GM10248 (cell line): ENCODE measurements at regions not wholly inside any gene's neighbourhood (a gene's known extent, or its start where the extent isn't known, plus 50 kb on each side); places are given as distances from the start of the nearest gene placed in this dataset.

Source experiments
- CTCF ChIA-PET: fragments of 300-600 bp; sonication (Branson Sonifier 250); formaldehyde crosslinking; extraction: SDS; loops from one replicate; lab custom pipeline; 2021; ENCODE audit warnings: antibody characterized with exemption; lab: Yijun Ruan, JAX
- POLR2A ChIA-PET: fragments of 350-650 bp; sonication (Branson Sonifier 250); formaldehyde crosslinking; extraction: SDS; loops from one replicate; lab custom pipeline; 2020; ENCODE audit warnings: antibody characterized with exemption; lab: Yijun Ruan, JAX
- DNase-seq: peaks from one replicate; pipeline ENCODE4 v3.0.0; 2012; ENCODE audit errors: extremely low spot score
- TF ChIP-seq, protein P1 (sequence below): IDR thresholded peaks from 2 replicates; pipeline ENCODE4 v1.5.1; 2012; ENCODE audit warnings: mild to moderate bottlenecking, low read depth; ENCODE audit errors: extremely low read depth, missing control alignments, control extremely low read depth

DNA sequence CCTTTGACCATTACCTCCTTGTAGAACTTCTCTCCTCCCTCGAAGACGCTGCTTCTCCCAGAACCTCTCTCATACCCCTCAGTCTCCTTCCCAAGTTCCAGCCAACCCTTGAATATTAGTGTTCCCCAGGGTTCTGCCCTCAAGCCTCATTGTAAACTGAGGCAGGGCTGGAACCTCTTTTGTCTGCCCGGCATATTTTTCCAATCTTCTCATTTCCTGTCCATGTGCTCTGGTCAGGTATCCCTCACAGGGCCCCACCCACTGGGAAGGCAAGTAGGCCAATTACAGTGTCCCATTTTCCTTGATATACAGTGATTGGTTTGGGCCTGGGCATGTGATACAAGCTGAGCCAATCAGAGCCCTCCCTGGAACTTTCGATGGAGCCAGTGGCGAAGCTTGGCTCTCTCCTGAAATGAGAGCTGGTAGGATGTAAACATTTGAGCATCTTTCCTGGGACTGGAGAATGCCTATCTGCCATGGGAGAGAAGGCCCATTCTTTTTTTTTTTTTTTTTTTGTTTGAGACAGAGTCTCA, 57.1 kb upstream of the ID3 start:
- TF ChIP-seq, protein P1, sequence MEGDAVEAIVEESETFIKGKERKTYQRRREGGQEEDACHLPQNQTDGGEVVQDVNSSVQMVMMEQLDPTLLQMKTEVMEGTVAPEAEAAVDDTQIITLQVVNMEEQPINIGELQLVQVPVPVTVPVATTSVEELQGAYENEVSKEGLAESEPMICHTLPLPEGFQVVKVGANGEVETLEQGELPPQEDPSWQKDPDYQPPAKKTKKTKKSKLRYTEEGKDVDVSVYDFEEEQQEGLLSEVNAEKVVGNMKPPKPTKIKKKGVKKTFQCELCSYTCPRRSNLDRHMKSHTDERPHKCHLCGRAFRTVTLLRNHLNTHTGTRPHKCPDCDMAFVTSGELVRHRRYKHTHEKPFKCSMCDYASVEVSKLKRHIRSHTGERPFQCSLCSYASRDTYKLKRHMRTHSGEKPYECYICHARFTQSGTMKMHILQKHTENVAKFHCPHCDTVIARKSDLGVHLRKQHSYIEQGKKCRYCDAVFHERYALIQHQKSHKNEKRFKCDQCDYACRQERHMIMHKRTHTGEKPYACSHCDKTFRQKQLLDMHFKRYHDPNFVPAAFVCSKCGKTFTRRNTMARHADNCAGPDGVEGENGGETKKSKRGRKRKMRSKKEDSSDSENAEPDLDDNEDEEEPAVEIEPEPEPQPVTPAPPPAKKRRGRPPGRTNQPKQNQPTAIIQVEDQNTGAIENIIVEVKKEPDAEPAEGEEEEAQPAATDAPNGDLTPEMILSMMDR, result no peak
- no peak for DNase-seq
- ChIA-PET CTCF (interaction anchor here (7.5 kb wide), 1 partner anchor 17 kb away, joined by 133 read pairs; no protein-coding TSS in a partner anchor), POLR2A (no interaction called here)

DNA sequence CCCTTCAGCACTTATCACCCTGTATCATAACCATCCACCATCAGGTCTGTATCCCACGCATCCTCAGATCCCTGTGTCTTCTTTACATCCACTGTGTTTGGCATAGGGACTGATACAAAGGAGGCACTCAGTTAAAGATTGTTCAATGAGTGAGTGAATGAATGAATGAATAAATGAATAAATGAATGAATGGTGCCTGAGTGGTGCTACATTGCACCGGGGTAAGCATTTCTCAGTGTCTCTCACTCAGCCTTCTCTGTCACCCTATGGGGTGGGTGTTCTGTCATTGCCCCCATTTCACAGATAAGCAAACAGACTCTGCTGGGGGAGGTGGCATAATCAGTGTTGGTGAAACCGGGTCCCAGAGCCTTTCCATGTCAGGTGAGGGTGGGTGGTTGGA, 56.6 kb upstream of the ID3 start:
- no peak for DNase-seq
- CTCF ChIA-PET, result interaction anchor here (1.2 to 7.5 kb wide), 3 partner anchors 17 to 61 kb away, joined by 3 to 133 read pairs (median 18); no protein-coding TSS in a partner anchor
- POLR2A ChIA-PET, result no interaction called here
- TF ChIP-seq, protein P1, result no peak

DNA sequence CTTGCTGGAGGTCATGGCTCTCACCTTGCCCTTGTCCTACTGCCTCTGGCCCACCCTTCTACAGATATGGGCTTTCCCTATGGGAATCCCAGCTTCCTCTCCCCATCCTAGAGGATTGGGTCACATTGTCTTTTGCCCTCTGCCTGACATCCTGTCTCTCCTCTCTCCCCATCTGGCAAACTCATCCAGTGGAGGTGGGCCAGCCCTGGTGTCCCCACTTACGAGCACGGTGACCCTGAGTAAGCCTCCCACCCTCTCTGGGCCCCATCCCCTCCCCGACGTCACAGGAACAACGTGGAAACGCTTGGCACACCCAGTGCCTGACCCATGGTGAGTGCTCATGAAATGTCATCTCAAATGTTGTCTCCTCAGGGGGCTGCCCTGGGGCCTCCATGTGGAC, 56.1 kb upstream of the ID3 start:
- ChIA-PET POLR2A (no interaction called here), CTCF (interaction anchor here (1.2 to 5.2 kb wide), 3 partner anchors 19 to 61 kb away, joined by 3 to 18 read pairs (median 18); no protein-coding TSS in a partner anchor)
- TF ChIP-seq, protein P1, result no peak
- DNase-seq, result no peak

DNA sequence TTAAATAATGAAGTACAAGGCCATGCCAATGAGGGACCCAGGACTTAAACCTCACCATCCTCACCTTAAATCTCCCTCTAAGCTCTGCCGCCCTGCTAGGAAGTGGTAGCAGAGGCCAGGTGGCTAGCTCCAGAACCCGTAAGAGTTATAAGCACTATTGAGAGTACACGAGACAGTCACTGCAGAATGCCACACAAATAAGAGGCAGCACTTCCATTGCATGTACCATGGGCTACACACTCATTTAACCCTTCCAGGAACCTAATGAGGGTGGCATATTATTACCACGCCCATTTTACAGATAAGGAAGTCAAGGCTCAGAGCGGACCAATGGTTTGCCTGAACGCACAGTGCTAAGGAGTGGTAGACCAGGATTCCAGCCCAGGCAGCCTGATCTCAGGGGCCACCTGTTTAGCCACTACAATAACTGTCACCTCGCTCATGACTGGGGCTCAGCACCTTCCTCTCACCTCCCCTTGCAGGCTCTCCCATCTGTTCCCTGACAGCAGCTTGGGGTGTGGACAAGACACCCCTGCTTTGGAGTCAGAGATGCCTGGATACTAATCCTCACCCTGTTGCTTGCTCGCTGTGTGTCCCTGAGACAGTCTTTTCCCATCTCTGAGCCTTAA, 54.8 kb upstream of the ID3 start:
- ChIA-PET CTCF (interaction anchor here (1.0 to 5.2 kb wide), 6 partner anchors 10 to 68 kb away, joined by 3 to 18 read pairs (median 11); no protein-coding TSS in a partner anchor), POLR2A (interaction anchor here (1.2 kb wide), 1 partner anchor 55 kb away, joined by 3 read pairs; no protein-coding TSS in a partner anchor)
- TF ChIP-seq, protein P1, result no peak
- no peak for DNase-seq

DNA sequence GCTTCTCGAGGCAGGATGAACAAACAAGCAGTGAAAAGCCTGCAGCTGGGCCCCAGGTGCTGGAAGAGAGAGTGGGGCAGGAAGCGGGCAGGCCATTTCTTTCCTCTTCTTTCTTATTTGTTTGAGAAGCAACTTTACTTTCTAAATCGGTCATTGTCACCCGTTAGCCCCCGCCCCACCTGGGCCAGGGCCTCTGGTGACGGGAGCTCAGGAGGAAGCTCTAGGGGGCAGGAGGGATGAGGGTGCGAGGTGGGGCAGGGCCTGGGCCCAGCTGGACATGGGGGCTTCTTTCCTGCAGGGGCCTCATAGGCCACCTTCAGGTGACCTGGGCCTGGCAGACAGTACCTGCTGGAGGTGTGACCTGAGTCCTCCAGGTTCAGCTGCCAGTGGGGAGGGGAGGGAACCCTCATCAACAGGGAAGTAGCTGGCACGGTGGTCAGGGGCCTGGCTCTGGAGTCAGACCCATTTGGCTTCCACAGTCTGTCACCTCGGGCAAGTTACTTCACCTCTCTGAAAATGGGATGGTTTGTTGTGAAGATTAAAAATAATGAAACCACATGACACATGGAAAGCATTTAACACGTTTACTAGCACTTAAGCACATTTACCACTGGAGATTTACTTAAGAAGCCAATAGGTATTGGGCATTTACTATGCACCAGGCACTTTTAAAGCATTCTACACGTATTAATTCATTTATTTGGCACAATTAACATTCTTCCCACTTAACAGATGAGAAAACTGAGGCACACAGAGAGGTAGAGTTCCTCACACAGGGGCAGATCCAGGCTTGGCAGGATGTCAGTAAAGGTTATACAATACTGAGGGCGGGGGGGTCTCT, 54.1 kb upstream of the ID3 start:
- ChIA-PET POLR2A (interaction anchor here (0.5 to 1.2 kb wide), 3 partner anchors 47 to 74 kb away, joined by 3 to 5 read pairs (median 4); no protein-coding TSS in a partner anchor), CTCF (interaction anchor here (1.0 to 5.2 kb wide), 9 partner anchors 10 to 68 kb away, joined by 3 to 18 read pairs (median 8); no protein-coding TSS in a partner anchor)
- TF ChIP-seq, protein P1, result no peak
- peak; percentile 59 for DNase-seq
